Activated T-cell treated with anti-CD3 and anti-CD28 coated beads, Interleukin-2, amount 50 U/mL, for 48 hours (primary cell): ENCODE measurements at regions not wholly inside any gene's neighbourhood (a gene's known extent, or its start where the extent isn't known, plus 50 kb on each side); places are given as distances from the start of the nearest gene placed in this dataset.
"Not testable (repeated sequence)": the region's sequence is repeated elsewhere in the genome, so short reads cannot be mapped to it uniquely, and the experiment has no call there.

Experiments
- DNase-seq, 2 experiments: peaks; one replicate each; pipeline ENCODE4 v3.0.0-alpha.2; 2020

DNA sequence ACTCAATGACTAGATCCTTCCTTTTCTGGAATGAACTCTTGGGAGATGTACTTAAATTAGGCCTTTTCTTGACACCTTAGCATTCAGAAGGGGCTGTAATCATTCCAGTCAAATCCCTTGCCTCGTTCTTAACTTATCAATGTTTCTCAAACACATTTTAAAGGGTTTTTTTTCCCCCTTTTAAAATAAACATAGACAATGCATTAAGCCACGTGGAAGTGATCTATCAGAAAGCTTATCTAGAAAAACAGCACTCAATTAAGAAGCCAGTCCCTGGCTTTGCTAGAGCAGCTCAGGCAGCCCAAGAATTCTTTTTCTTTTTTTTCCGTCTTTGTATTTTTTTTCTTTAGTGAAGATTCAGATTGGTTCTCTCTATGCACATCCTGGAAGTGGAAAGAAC is 118.2 kb downstream of the PCDH7 start:
- DNase-seq = no peak

DNA sequence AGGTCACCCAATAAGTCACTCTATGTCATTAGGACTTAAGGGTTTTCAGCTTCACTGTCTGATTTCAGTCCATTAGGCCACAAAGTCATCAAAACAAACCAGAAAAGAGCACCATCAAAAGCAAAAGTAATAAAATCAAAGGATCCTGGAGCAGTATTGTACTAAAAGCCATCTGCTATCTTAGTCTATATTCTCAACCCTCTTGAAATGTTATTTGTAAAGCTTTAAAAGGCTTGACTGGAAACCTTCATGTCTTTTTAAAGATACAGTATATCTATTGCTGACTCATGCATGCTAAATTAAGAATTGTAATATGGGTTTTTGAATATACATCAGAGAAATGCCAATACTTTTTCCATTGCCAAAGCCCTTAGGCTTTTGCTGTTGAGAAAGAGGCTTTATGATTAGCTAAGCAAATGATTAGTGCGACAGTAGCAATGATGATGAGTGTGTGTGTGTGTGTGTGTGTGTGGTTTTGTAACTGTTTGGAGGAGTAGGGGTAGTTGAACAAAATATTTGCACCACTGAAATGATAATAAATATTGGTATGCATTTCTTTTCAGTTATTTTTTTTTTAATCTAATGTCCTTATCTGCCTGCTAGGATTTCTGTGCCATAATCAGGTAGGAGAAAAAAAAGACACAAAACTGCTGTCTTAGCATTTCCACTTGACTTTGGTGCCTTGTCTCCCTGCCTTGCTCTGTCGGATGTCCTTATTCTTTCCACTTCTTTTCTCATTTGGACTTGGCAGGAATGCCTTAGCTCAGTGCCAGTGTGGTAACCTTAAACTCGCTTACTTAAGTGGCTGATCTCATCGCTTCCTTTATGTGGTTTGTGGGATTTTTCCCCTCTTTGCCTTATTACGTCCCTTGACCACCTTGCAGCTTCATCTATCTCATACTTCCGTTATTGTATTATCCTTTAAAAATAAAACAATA is 119.7 kb downstream of the PCDH7 start:
- DNase-seq = no peak

GRCh38 chr4:30840571-30840970 is 120.4 kb downstream of the PCDH7 start:
- DNase-seq = no peak

GRCh38 chr4:30842142-30842541 is 122.0 kb downstream of the PCDH7 start:
- no peak for DNase-seq

DNA sequence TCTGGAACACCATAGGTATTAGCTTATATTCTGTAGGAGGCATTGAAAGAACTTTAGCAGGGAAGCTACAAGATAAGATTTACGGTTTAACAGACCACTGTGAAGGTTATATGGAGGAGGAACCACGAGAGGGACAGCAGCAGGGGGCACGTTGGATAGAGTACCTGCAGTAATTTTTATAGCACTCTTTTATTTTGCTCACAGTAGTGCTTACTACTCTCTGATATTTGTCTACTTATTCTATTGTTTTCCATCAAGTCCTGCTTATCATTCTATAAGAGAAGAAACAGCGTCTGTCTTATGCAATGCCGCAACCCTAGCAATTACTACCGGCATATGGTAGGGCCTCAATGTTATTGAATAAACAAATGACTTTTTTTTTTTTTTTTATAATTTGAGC is 122.5 kb downstream of the PCDH7 start:
- DNase-seq = no peak

DNA sequence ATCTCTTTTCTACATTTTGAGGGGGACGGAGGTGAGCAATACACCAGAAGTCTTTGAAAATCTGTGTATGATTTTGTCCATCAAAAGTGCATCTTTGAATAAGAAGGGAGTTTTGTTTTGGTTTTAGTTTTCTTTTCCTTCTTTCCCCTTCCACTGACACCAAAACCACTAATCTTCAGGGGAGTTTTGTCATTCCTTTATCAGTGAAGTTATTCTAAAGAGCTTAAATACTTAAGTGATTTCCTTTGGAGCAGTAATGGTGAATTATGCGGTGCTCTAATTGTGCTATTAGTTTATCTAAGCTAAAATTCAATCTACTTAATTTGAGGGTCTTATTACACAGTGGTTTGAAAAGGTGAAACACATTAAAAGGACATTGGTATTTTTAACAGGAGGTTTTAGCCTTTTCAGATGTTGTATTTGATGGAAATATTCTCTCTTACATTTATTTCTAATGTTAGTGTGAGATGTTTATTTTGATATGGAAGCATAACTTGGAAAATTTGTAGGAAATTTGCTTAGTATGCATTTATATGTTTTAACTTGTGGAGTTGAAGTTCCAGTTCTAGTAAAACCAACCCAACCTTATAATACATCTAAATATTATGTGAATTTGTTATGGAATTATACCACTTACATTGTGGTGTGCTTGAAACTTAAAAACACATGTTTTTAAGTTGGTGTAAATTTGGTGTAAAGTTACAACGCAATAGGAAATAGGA is 124.9 kb downstream of the PCDH7 start:
- DNase-seq = no peak

DNA sequence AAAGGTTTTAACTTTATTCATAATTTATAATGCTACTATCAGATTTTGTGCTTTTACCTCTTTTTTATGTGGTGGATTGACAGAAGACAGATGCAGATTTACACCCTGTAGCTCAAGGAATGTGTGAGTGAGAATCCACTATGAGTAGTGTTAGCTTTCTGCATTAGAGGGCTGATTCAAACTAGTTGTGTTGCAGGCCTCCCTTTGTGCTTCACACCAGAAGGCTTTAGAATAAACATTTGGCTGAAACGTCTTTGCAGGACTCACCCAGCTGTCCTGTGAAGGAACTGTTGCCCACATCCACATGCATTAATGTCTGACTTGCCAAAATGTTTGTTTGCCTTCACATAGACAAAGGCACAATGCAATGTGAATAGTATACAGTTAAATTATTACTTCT is 127.0 kb downstream of the PCDH7 start:
- no peak for DNase-seq

- no peak for DNase-seq
Measured at GRCh38 chr4:30847958-30848357, 127.8 kb downstream of the PCDH7 start.

DNA sequence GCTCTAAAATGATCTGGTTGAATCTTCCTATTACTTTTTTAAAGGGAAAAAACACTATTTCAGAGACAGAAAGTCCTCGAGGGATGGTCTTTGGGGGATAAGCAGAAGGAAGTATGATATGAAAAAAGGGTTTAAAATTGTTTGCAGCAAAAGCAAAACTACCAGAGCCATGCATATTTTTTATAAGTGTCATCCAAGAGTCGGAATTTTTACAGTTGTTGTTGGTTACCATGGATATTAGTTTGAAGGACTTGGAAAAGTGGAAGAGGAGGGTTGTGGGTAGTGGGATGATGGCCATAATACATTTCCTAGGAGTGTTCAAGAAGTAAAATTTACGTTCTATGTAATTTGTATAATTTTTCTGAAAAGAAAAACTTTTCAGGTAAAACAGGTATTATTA is 134.4 kb downstream of the PCDH7 start:
- no peak for DNase-seq

GRCh38 chr4:30855232-30855631 is 135.1 kb downstream of the PCDH7 start:
- DNase-seq = no peak

GRCh38 chr4:30856795-30857564 is 136.8 kb downstream of the PCDH7 start:
- no peak for DNase-seq

DNA sequence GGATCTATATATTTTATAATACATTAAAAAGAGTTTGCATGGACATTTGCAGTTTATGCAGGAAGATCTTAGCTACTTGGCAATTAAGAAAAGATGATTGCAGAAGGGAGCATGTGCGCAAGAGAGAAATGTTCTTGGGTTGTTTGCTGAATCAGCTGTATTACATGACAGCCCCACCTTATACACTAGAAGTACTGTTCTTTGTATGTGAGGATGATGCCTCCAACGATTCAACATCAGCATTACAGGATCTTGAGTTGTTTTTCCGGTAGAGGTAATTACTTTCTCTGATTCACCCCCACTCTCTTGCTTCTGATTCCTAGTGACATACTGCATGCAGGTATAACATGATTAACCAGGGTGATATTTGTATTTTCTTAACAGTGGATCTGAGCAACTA is 140.8 kb downstream of the PCDH7 start:
- DNase-seq = no peak

- no peak for DNase-seq
Measured at GRCh38 chr4:30862196-30862595, 142.0 kb downstream of the PCDH7 start.

GRCh38 chr4:30863021-30863420 is 142.9 kb downstream of the PCDH7 start:
- DNase-seq = no peak

GRCh38 chr4:30865691-30866090 is 145.5 kb downstream of the PCDH7 start:
- DNase-seq = no peak

DNA sequence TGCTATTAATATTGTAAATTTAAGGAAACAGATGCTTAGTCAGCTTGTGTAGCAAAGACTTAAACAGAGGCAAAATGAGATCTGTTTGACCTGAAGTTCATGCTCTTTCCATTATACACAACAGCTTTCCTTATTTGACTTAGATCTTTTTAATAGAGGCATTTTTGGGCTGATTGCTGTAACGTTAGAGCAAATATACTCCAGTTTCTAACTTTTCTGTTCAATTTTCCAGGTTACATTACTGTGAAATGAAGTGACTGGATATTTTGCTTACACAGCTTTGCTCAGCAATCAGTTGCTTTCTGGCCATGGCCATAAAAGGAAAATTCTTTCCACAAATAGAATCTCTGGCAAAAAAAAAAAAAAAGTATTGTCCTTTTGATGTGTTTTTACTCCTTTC is 146.2 kb downstream of the PCDH7 start:
- DNase-seq = no peak

- DNase-seq = no peak
Measured at GRCh38 chr4:30866907-30867306, 146.7 kb downstream of the PCDH7 start.

DNA sequence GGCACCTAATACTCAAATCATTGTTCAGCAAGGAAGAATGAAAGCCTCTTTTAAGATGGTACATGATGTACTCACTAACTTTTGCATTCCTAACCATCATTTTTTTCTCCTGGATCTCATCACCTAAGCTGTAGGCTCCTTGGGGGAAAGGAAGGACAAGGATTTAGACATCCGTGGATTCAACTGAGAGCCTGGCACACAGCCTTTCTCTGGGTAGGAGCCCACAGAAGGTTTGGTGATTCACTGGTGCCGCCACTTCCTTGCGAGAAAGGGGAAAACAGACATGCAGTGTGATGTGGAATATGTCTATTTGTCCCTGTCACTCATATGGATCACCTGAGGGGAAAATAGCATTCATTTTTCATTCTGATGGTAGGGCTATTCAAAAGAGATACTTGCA is 147.3 kb downstream of the PCDH7 start:
- DNase-seq = no peak

DNA sequence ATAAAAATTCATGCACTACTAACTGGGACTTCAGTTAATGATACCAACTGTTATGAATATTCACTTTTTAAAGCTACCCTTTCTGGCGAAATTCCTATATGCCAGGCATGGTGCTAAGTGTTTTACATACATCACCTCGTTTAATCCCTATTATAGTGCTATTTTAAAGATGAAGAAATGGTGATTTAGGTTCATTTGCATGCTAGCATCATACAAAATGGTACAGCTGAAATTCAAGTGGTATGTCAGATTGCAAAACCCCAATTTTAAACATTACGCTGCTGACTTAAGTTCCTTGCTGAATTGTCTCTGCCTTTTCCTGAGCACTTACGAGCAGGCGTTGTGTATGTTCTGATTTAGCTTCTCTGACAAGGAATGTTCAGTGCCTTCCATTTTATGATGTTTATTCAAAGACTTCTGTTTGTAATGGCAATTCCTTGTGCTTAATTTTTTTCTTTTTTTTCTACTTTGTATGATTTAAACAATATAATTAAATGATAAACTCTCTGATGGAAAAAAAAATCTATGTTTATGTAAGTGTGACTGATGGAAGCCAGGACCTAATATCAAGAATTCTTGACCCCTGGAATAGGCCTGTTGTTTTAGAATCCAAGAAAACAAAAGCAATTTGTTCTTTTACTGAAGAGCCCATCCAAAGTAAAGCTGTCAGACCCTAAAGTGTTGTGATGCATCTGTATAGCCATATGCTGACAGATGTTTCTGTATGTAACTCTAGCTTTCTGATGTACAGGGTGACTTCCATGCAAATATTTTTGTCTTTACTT is 148.1 kb downstream of the PCDH7 start:
- DNase-seq = no peak

DNA sequence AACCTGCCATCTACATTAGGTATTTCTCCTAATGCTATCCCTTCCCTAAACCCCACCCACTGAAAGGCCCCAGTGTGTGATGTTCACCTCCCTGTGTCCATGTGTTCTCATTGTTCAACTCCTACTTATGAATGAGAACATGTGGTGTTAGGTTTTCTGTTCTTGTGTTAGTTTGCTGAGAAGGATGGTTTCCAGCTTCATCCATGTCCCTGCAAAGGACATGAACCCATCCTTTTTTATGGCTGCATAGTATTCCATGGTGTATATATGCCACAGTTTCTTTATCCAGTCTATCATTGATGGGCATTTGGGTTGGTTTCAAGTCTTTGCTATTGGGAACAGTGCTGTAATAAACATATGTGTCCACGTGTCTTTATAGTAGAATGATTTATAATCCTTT is 149.2 kb downstream of the PCDH7 start:
- DNase-seq = not testable (repeated sequence)

DNA sequence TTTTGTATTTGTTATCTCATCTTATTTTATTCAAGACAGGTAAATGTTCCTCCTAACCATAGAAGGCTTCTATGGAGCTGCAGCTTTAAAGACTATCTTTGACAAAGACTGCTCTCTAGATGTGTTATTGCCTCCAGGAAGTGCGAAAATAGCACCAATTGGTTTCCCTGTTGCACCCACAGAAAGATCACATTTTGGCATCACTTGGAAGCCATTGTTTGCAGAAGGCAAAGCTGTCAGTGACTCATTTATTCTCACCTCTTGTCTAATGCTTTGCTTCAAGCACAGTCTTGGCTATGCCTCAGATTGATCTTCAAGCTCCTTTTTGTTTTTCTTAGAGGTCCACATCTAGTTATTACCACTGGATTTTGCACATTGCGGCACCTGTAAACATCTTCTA is 150.3 kb downstream of the PCDH7 start:
- no peak for DNase-seq

DNA sequence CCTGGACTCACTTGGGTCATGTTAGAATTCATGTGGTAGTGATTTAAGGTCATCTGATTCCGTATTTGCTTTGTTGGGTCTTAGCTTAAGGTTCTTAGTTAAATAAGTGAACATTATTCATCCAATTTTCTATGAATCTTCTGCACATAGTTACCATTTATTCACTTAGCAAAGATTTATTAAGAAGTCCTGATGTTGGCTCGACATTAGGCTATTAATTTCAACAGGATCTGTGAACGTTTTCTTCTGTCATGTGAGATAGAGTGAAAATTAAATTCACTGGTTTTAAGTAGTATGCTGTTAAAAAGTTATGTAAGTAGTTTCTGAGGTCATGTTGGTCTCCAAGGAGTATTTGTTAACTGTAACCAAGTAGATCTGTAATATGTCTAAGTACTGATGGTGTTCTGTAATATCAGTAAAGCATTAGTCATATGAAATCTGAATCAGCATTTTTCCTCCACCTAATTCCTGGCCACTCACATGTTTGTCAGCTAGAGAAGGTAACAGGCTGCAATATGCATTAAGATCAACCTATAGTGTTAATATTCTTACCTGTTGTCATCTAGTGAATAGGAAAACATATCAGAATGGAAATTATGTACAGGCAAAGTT is 155.6 kb downstream of the PCDH7 start:
- DNase-seq = no peak
